Vagina (tissue), 2 donors: ENCODE measurements at regions not wholly inside any gene's neighbourhood (a gene's known extent, or its start where the extent isn't known, plus 50 kb on each side); places are given as distances from the start of the nearest gene placed in this dataset.

Experiments
- DNase-seq, 2 donors: peaks; one replicate each; pipeline ENCODE4 v3.0.0-alpha.2; 2017; ENCODE audit errors: extremely low spot score in 2 of 2
- H3K27ac ChIP-seq: fragments of 200-600 bp; sonication (generic); one replicate; pipeline ENCODE4 v1.5.1; 2019
- H3K27me3 ChIP-seq: fragments of 200-600 bp; sonication (generic); one replicate; pipeline ENCODE4 v1.5.1; 2019
- H3K36me3 ChIP-seq, 2 donors: fragments of 200-600 bp; sonication (generic); one replicate each; pipeline ENCODE4 v1.5.1; 2017 to 2019
- H3K4me1 ChIP-seq: fragments of 200-600 bp; sonication (generic); one replicate; pipeline ENCODE4 v1.5.1; 2019
- H3K4me3 ChIP-seq, 2 donors: fragments of 200-600 bp; sonication (generic); 1 replicate in 1 of 2; 2 replicates in 1 of 2; pipeline ENCODE4 v1.5.1; 2016 to 2019
- H3K9me3 ChIP-seq: fragments of 200-600 bp; sonication (generic); one replicate; pipeline ENCODE4 v1.5.1; 2019
- POLR2A ChIP-seq, 2 donors: fragments of 450-650 bp; IDR thresholded peaks; one replicate each; pipeline ENCODE4 v1.6.1; 2017; ENCODE audit warnings: antibody characterized with exemption in 2 of 2, mild to moderate bottlenecking in 2 of 2, moderate library complexity in 2 of 2
- POLR2AphosphoS5 ChIP-seq, 2 donors: sonication (generic); formaldehyde crosslinking; IDR thresholded peaks; one replicate each; pipeline ENCODE4 v1.9.0; 2017; ENCODE audit warnings: antibody characterized with exemption in 2 of 2, mild to moderate bottlenecking in 2 of 2, low read depth in 1 of 2; ENCODE audit not compliant: insufficient read depth in 1 of 2
- intact Hi-C: fragments of 100-400 bp; cut with DNase I; formaldehyde crosslinking; loops from one replicate; pipeline ENCODE4 v1.15.1; 2023
- TF ChIP-seq, protein P1 (sequence below), 3 experiments: fragments of 450-650 bp in 2 of 3; fragments of 200-600 bp in 1 of 3; sonication (generic) in 1 of 3; IDR thresholded peaks; one replicate each; pipeline ENCODE4 v1.5.1; 2017 to 2019; ENCODE audit warnings: antibody characterized with exemption in 3 of 3, mild to moderate bottlenecking in 2 of 3, moderate library complexity in 2 of 3

GRCh38 chr22:48530666-48531065, 1297.0 kb downstream of the BRD1 start:
- DNase-seq, result no peak
- Histone ChIP-seq H3K27me3 (no peaks in the 10 kb centered on the region), H3K27ac (no peak overlapping the region), H3K4me3 (no peak overlapping the region), H3K36me3 (no peaks in the 10 kb centered on the region), H3K4me1 (no peaks in the 10 kb centered on the region), H3K9me3 (no peaks in the 10 kb centered on the region)
- TF ChIP-seq POLR2AphosphoS5 (IDR thresholded peaks at IDR 0.05; ENCODE audit: insufficient read depth in 1 of 2, low read depth in 1 of 2), result no peak
- no peak for TF ChIP-seq POLR2A (IDR thresholded peaks at IDR 0.05)
- TF ChIP-seq, protein P1, sequence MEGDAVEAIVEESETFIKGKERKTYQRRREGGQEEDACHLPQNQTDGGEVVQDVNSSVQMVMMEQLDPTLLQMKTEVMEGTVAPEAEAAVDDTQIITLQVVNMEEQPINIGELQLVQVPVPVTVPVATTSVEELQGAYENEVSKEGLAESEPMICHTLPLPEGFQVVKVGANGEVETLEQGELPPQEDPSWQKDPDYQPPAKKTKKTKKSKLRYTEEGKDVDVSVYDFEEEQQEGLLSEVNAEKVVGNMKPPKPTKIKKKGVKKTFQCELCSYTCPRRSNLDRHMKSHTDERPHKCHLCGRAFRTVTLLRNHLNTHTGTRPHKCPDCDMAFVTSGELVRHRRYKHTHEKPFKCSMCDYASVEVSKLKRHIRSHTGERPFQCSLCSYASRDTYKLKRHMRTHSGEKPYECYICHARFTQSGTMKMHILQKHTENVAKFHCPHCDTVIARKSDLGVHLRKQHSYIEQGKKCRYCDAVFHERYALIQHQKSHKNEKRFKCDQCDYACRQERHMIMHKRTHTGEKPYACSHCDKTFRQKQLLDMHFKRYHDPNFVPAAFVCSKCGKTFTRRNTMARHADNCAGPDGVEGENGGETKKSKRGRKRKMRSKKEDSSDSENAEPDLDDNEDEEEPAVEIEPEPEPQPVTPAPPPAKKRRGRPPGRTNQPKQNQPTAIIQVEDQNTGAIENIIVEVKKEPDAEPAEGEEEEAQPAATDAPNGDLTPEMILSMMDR (IDR thresholded peaks at IDR 0.05), result no peak
- intact Hi-C loops, result no loop called here

GRCh38 chr22:48528221-48528915, 1299.3 kb downstream of the BRD1 start:
- DNase-seq, result no peak
- H3K27ac ChIP-seq, result no peak overlapping the region
- no peaks in the 10 kb centered on the region for H3K9me3 ChIP-seq
- H3K4me3 ChIP-seq, result no peak overlapping the region
- no peaks in the 10 kb centered on the region for H3K27me3 ChIP-seq
- H3K36me3 ChIP-seq, result no peaks in the 10 kb centered on the region
- H3K4me1 ChIP-seq, result no peaks in the 10 kb centered on the region
- TF ChIP-seq POLR2AphosphoS5 (IDR thresholded peaks at IDR 0.05; ENCODE audit: insufficient read depth in 1 of 2, low read depth in 1 of 2) (no peak), POLR2A (IDR thresholded peaks at IDR 0.05) (no peak)
- TF ChIP-seq, protein P1 (IDR thresholded peaks at IDR 0.05), result no peak
- intact Hi-C loops, result no loop called here

DNA sequence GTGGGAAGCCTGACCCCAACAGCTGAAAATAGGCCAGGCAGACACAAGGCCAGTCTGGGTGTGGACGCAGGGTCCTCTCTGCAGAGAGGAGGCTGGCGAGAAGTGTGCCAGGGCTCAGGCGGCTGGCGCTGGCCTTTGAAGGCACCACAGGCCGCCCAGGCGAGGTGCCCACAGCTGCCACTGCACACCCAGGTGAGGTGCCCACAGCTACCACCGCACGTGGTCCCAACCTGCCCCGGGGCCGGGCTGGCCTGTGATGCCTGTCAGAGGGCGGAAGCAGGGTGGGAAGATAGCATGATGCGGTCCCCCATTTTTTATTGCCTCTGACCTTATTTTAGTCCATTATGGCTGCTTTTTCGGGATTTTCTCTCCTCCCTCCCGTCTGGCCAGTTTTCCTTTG, 1303.9 kb downstream of the BRD1 start:
- no peak overlapping the region for H3K4me3 ChIP-seq
- TF ChIP-seq POLR2AphosphoS5 (IDR thresholded peaks at IDR 0.05; ENCODE audit: insufficient read depth in 1 of 2, low read depth in 1 of 2) (no peak), POLR2A (IDR thresholded peaks at IDR 0.05) (no peak)
- TF ChIP-seq, protein P1 (IDR thresholded peaks at IDR 0.05), result no peak
- no peaks in the 10 kb centered on the region for H3K9me3 ChIP-seq
- DNase-seq, result no peak
- intact Hi-C loops, result no loop called here
- H3K27ac ChIP-seq, result no peak overlapping the region
- no peaks in the 10 kb centered on the region for H3K4me1 ChIP-seq
- H3K36me3 ChIP-seq, result no peaks in the 10 kb centered on the region
- no peaks in the 10 kb centered on the region for H3K27me3 ChIP-seq

DNA sequence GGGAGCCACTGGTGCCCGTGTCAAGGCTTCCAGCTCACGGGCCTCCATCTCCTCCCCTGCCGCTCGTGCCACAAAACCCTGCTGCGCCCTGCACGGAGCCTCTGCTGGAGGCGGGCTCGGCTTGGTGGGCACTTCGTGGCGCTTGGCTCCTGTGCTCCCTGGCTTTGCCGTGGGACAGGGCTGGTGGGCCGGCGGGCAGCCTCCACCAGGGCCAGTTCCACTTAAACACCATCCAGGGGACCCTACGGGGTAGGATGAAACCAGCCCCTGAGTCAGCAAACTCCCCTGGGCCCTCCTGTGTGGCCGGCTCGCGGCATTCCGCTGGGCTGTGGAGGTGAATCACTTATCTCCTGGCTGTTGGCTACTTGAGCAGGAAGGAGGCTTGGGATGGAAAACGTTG, 1304.6 kb downstream of the BRD1 start:
- Histone ChIP-seq H3K4me1 (no peaks in the 10 kb centered on the region), H3K27me3 (no peaks in the 10 kb centered on the region), H3K4me3 (no peak overlapping the region), H3K27ac (no peak overlapping the region), H3K9me3 (no peaks in the 10 kb centered on the region), H3K36me3 (no peaks in the 10 kb centered on the region)
- no peak for TF ChIP-seq POLR2A (IDR thresholded peaks at IDR 0.05)
- TF ChIP-seq, protein P1 (IDR thresholded peaks at IDR 0.05), result no peak
- TF ChIP-seq POLR2AphosphoS5 (IDR thresholded peaks at IDR 0.05; ENCODE audit: insufficient read depth in 1 of 2, low read depth in 1 of 2), result no peak
- intact Hi-C loops, result no loop called here
- no peak for DNase-seq

DNA sequence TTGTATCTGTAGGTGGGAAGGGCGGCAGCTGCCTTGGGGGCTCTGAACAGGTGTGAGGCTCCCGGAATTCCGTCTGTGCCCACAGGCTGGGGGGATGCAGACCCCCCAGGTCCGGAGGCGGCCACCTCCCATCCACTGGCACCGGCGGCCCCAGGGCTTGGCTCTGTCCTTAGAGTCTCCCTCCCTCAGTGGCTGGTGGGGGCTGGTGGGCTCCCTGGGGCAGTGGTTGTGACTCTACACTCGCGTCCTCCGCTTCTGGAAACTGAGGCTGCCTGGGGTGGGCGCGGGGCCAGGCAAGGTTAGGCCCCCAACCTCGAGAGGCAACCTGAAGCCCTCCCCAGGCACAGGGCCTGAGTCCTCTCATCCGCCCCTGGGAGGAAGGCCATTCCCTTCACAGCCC, 1305.4 kb downstream of the BRD1 start:
- no peak overlapping the region for H3K4me3 ChIP-seq
- intact Hi-C loops, result no loop called here
- no peak for DNase-seq
- no peaks in the 10 kb centered on the region for H3K27me3 ChIP-seq
- no peak overlapping the region for H3K27ac ChIP-seq
- H3K9me3 ChIP-seq, result no peaks in the 10 kb centered on the region
- no peaks in the 10 kb centered on the region for H3K4me1 ChIP-seq
- TF ChIP-seq POLR2AphosphoS5 (IDR thresholded peaks at IDR 0.05; ENCODE audit: insufficient read depth in 1 of 2, low read depth in 1 of 2) (no peak), POLR2A (IDR thresholded peaks at IDR 0.05) (no peak)
- TF ChIP-seq, protein P1 (IDR thresholded peaks at IDR 0.05), result no peak
- no peaks in the 10 kb centered on the region for H3K36me3 ChIP-seq
